K562 (cell line): ENCODE measurements at regions not wholly inside any gene's neighbourhood (a gene's known extent, or its start where the extent isn't known, plus 50 kb on each side); places are given as distances from the start of the nearest gene placed in this dataset.

Source experiments
- CREB1 ChIP-seq, 2 experiments: sonication (generic) in 1 of 2; formaldehyde crosslinking in 1 of 2; IDR thresholded peaks; 2 replicates each; pipeline versions ENCODE4 v1.6.1 to v1.8.0; 2012 to 2022; ENCODE audit warnings: inconsistent platforms in 1 of 2, mild to moderate bottlenecking in 1 of 2, missing genetic modification reagents in 1 of 2, moderate library complexity in 1 of 2
- EGR1 ChIP-seq: fragments of 450-650 bp; conservative IDR thresholded peaks from 2 replicates; pipeline ENCODE4 v1.6.1; 2017; ENCODE audit warnings: mild to moderate bottlenecking
- GTF2F1 ChIP-seq: IDR thresholded peaks from 2 replicates; pipeline ENCODE4 v1.6.1; 2011; ENCODE audit warnings: low read depth, low read length, improper control_type of control experiment
- MEF2A ChIP-seq: IDR thresholded peaks from 2 replicates; pipeline ENCODE4 v1.6.1; 2011; ENCODE audit warnings: low read depth, mild to moderate bottlenecking, low read length, moderate library complexity; ENCODE audit not compliant: control insufficient read depth
- POLR2A ChIP-seq: fragments of 450-650 bp; conservative IDR thresholded peaks from 2 replicates; pipeline ENCODE4 v1.6.1; 2016
- SPI1 ChIP-seq: IDR thresholded peaks from 2 replicates; pipeline ENCODE4 v1.6.1; 2011; ENCODE audit warnings: low read depth, low read length, control low read depth, borderline replicate concordance
- SRF ChIP-seq, 2 experiments: fragments of 250-450, 450-650 bp in 1 of 2; sonication (Bioruptor Pico) in 1 of 2; sonication (generic) in 1 of 2; formaldehyde crosslinking; IDR thresholded peaks; 2 replicates each; pipeline versions ENCODE4 v1.5.0 to v1.5.1; 2020 to 2022; ENCODE audit warnings: mild to moderate bottlenecking in 1 of 2, missing genetic modification reagents in 1 of 2

- no peak for TF ChIP-seq MEF2A
- TF ChIP-seq POLR2A, result no peak
- TF ChIP-seq EGR1, result no peak
- no peak for TF ChIP-seq SRF (CRISPR knock-in tag; IDR thresholded peaks at IDR 0.05)
- no peak for TF ChIP-seq SPI1
- no peak for TF ChIP-seq CREB1 (IDR thresholded peaks at IDR 0.05)
- TF ChIP-seq CREB1 (CRISPR knock-in tag; IDR thresholded peaks at IDR 0.05), result no peak
- no peak for TF ChIP-seq GTF2F1
These were observed 2712.2 kb upstream of the PCDH20 start for GRCh38 chr13:64127856-64128255.
